GM19240 (cell line): ENCODE measurements at regions not wholly inside any gene's neighbourhood (a gene's known extent, or its start where the extent isn't known, plus 50 kb on each side); places are given as distances from the start of the nearest gene placed in this dataset.
"Not testable (repeated sequence)": the region's sequence is repeated elsewhere in the genome, so short reads cannot be mapped to it uniquely, and the experiment has no call there.

ENCODE experiments used
- DNase-seq: peaks from one replicate; pipeline ENCODE4 v3.0.0; 2011; ENCODE audit warnings: low spot score; ENCODE audit not compliant: insufficient read length

DNA sequence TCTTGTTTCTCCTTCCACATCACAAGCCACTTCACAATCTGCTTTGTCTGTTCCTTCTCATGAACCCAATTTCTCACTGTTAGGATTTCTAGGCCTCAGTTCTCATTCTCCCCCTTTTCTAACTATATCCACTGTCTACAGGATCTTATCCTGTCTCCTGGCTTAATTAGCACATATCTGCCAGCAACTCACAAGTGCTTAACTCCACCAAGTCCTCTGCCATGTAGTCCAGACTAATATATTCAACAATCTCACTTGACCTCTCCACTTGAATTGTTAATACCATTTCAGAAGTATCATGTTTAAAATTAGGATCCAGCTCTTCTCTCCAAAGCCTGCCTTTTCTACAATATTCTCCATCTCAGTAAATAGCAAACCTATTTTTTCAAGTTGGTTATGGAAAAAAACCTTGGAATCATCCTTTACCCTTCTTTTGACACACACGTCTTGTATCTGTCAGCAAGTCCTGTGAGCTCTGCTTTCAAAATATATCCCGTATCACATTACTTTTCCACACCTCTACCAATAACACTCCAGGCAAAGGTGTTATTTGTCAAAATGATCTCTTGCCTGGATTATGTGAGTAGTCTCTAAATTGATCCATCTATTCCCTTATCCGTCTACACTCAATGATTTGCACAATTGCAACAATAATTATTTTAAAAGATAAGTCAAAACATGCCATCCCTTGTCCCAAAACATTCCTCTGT, 127.2 kb upstream of the SLIT2 start:
- DNase-seq = no peak

DNA sequence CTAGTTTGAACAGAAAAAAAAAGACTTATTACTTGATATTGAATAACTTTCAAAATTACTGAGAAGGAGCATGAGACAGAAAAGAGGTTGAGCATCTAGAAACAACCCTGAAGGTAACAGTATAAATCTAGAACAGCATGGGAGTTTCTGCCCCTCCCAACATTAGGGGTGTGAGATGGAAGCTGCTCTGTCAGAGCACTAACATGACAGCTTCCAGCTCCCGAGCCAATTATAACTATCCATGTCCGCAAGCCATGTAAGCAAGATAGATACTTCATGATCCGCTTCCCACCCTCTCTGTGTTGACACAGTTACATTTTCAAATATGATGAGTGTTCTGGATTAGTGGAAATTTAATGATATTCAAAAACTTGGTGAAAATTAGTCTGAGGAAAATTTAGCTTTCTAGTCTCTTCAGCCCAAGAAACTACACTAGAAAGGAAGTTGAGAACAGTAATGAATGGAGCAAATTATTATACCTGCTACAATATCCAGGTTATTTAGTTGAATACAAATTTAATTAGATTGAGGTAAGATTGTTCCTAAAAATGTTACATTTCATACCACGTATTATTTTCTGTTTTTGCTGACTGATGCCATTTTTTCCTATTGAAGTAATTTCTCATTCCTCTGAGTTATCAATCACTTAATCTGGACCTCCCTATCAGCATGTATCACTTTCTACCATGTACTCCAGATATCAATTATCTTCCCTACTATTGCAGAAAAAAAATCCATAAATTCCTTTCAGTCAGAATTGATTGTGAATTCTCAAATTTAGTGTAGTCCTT, 129.3 kb upstream of the SLIT2 start:
- DNase-seq = no peak

DNA sequence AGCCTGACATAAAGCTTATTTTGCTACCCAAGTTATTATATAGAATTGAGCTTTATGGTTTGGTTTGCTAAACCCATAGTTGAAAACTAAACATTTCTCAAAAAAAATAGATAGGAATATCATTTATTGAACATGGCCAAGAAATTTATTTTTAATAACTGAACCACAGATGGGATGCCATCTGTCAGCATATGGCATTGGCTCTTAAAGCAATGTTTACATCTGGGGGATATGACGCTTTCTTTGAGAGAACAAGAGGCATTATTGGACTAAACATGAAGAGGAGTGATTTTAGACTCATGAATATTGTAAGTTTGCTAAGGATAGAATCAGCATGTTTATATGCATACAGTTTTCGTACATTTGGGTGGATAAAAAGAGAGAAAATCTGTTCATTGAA, 132.6 kb upstream of the SLIT2 start:
- DNase-seq = no peak

DNA sequence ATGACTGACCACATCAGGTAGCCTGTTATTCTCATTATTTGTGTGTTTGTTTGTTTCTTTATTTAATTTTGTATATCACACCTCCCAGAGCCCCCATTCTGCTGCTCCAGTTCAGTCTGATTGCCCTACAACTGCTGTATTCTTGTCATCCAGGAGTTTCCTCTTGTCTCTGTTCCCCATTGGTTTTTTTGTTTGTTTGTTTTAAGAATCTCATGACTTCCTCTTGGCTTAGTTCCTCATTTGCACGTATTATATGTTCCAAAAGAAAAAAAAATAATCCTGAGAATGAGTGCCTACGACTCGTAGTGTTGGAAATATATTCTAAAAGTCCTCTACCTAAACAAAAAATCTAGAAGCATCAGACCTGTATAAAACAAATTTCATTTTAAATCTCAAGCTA, 142.3 kb upstream of the SLIT2 start:
- DNase-seq = no peak

DNA sequence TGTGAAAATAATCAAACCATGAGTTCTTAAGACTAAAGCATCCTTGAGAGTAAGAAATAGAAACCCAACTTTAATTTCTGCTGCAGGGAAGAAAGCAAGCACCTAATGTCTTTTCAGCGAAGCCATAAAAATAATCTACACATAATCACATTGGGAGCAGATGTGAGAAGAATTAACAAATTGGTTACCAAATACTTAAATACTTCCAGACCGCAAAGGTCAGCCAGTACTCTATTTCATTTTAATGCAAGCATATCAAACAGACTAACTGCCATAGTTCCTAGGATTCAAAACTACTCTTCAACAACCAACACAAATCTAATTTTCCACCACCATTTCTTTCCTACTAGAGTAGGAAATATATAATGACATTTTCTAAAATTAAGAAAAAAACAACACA, 144.8 kb upstream of the SLIT2 start:
- DNase-seq = no peak

DNA sequence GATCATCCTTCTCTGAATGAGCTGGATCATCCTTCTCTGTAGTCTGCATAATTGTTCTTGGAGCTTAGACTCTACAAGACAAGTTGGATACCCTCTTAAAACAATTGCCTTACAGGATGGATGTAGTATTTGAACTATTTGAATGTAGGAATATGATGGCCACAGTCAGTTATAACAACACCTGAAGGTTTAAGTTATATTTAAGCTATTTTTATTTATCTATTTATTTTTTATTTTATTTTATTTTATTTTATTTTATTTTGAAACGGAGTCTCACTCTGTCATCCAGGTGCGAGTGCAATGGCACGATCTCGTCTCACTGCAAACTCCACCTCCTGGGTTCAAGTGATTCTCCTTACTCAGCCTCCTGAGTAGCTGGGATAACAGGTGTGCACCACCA, 149.9 kb upstream of the SLIT2 start:
- no peak for DNase-seq

DNA sequence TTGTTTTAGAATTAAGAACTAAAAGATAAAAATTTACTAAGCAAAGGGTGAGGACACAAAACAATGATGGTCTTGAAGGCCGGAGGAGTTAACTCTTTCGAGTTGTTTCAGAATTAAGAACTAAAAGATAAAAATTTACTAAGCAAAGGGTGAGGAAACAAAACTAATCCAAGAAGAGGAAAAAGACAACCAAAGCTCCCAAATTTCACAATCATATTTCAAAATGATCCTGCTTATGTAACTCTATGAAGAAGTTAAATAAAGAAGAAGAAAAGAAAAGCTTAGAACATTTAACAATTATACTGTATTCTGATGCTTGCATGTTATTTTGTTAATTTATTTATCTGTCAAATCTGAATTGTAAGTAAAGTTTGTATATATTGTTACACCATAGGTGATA, 154.8 kb upstream of the SLIT2 start:
- no peak for DNase-seq

DNA sequence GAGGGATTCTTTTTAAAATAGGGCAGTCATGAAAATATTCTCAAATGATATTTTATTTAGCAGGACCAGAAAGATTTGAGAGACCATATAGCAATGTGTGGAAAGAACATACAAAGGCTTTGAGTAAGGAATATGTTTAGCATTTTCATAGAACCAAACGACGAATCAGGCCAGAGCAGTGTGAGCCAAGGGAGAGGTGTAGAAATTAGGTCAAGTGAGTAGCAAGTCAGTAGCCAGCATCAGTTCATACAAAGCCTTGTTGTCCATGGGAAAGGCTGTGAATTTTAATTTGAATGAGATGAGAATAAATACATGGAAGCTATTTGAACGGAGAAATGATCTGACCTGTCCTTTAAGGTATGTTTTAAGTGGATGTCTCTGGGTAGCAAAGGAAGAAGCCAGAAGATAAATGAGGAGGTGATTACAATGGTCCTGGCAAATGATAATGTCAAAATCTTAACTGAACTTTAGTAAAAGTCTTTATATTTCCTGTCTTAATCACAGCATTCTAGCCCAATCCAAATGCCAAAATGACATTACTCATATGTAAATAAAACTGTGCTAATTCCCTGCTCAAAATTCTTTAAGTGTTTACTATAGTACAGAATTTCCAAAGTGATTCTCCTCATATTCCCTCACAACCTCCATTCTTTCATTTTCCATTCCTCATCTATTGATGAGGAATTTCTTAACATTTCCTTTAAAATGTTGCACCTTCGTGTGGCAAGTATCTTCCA, 155.7 kb upstream of the SLIT2 start:
- DNase-seq = no peak

DNA sequence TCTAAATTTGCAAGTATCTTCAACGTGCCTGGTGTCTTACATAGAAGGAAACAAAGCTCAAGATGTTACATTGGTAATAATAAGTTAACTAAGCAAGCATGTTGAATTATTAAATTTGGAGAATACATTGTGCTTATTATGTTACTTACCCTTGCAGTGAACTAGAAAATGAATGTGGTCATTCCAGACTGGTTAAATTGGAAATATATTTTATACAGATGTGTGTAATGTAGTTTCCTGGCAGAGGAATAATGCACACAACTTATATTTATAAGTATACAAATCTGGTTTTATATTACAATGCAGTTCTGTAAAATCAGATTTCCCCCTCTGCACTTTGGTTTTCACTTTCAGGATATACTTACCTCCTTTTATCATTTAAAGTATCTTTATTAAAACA, 159.9 kb upstream of the SLIT2 start:
- no peak for DNase-seq

DNA sequence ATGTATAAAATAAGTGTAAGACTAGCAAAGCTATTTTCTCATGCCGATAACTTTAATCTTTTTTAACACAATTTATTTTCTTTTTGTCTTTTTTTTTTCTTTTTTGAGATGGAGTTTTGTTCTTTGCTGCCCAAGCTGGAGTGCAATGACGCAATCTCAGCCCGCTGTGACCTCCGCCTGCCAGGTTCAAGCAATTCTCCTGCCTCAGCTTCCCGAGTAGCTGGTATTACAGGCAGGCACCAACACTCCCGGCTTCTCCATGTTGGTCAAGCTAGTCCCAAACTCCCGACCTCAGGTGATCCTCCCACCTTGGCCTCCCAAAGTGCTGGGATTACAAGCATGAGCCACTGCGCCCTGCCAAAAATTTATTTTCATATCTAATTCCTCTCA, 164.2 kb upstream of the SLIT2 start:
- DNase-seq = no peak

DNA sequence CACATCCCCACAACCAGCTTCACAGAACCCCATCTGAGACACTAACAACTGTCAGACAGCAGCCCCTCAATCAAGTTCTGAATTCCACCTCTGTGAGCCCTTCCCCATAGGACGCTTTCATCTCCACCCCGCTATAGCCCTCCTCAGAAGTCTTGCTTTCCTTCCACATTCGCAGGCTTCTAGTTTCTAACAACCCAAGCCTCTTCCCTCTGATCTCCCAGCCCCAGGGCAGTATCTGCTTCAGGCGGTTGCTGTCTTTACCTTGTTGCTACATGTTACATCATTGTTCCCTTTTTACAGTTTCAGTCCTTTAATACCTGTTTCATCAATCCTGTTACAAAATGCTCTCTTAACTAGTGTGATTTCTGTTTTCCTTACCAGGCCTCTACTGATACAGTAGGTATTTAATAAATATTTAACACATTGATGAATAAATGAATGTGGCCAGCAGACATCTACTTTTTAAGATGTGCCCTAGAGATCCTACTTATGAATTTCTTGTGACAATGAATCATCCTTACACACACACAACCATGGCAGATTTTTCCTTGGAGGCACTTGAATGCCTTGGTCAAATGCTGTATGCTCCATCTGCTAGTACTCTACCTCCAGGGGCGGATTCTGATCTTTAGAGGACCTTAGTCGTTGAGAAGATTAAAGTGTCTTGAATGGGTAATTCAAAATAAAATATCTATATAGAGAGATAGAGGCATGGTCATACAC, 164.7 kb upstream of the SLIT2 start:
- no peak for DNase-seq

DNA sequence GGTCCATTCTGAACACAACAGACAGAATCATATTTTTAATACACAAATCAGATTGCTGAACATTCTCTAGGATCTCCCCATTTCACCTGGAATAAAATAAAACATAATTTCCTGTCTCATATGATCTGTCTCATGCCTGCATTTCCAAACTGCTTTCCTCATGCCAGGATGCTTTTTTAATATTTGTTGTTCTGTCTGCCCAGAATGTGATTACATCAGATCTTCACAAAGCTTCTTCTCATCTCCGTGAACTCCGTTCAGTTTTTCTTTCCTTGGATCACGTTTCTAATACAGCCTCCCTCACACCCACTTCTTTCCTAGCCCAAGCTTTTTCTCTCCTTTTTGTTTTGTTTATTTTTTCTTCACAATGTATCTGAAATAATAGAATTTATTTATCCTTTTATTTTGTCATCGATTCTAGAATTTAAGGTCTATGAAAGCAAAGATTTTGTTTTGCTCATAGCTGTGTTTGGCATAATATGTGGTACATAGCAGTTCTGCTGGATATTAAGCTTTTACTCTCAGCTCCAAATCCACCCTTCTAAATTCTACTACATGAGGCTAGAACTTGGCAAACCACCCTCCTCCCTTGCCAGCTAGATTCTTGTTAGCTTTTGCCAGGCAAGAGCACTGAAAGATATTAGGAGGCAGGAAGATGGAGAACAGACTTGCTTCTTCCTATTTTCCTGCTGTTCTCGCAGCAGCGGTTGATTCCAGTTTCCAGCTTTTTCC, 165.5 kb upstream of the SLIT2 start:
- no peak for DNase-seq

DNA sequence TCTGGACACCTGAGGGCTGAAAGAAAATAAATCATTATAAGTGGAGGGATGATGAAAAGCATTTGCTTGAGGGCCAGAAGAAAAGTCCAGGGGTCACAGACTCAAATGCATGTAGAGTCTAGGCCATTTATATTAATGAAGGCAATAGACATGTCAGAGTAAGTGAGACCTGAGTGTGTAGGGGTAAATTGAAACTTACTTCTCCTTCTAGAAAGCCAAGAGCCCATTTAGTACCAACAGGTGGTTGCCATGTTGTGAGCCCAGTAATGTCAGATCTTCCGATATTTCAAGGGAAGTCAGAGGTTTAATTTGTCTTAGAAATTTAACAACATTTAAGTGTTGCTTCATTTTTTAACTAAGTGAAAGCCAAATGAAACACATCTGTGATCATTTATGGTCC, 166.1 kb upstream of the SLIT2 start:
- DNase-seq = no peak

DNA sequence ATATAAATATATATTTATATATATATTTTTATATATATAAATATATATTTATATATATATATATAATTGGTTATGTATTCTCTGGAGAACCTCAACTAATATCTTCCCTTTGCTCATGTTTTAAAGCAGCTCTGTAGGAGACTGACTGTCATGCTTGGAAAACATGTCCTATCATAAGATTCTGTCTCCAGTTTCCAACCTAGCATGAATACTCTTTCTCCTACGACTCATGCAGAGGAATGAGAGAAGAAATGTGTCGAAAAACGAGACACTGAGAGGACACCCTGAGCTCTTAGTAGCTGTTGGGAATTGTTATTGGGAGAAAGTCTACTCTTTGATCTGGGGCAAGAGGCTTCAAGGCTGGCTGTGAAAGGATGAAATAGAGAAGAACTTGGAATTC, 166.5 kb upstream of the SLIT2 start:
- no peak for DNase-seq

DNA sequence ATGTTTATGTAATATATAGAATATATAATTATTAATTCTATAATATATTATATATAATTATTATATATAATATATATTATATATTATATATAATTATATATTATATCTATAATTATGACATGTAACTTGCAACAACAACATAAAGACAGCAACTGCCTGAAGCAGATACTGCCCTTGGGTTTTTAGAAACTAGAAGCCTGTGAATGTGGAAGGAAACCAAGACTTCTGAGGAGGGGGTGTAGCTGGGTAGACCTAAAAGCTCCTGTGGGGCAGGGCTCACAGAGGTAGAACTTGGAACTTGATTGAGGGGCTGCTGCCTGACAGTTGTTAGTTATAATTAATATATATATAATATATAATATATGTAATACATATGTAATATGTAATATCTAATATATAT, 167.2 kb upstream of the SLIT2 start:
- no peak for DNase-seq

DNA sequence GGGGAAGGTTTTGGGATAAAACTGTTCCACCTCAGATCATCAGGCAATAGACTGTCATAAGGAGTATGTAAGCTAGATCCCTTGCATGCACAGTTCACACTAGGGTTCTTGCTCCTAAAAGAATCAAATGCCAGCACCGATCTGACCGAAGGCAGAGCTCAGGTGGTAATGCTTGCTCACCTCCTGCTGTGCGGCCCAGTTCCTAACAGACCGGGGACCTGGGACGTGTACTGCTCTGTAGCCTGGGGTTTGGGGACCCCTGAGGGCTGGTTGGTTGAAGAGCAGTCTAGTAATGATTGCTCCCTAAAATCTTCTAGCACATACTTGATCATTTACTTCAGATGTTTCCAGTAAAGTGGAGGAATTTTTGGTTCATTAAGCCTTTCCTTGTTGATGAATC, 173.1 kb upstream of the SLIT2 start:
- DNase-seq = no peak

DNA sequence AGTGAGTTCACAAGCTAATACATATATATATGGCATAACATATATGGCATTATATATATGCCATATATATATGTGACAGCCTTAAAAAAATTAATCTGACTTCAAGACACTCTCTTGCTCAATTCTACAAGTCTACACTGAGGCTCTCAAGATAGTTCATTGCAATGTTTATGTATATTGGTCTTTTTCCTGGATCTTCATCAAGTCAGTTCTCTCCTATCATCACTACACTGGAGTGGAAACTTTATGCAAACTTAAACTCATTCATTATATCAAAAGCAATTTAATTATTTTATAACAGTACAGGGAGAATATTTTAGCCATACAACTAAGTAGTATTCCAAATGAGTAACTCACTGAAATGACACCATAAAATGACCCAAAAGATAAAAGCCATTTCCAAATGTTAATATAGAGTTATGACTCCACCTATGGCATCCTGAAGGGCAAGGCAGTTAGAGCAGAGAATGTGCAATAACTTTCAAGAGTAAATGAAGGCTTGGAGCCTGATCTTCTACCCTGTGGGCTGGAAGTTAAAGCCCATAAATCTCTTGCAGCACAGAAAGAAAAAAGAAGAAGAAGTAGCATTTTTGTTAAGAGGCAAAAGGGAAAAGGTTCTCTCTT, 176.3 kb upstream of the SLIT2 start:
- DNase-seq = no peak

DNA sequence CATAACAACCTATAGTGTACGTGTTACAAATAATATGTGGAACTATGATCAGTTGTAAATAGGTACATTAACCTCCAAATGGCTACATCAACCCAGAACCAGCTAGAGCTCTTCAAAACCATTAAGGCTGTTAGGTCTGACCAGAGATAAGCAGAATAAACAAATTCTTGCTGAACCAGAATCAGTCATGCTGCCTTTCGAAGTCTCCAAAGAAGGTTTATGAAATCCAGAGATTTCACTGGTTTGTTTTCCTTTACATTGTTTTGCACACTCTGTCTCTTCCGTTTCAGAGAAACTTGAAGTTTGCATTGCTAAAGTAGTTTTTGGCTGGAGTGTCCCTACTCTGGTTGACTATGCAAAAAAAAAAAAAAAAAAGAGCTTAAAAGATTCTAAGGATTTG, 177.3 kb upstream of the SLIT2 start:
- DNase-seq = no peak

DNA sequence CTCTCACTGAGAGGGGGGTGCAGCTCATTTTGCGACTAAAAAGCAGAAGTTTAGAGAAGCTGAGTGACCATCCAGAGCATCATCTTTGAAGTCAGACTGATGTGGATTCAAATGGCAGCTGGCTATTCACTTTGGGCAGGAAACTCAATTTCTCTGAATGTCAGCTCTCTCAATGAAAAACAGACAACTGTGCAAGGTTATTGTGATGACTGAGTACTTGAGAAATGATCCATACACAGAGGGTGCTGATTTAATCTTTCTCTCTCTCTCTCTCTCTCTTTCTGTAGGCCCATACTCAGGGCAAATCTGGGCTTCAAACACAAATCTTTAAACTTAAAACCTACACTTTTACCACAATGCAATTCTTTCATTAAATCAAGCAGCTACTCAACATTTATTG, 185.8 kb upstream of the SLIT2 start:
- no peak for DNase-seq

DNA sequence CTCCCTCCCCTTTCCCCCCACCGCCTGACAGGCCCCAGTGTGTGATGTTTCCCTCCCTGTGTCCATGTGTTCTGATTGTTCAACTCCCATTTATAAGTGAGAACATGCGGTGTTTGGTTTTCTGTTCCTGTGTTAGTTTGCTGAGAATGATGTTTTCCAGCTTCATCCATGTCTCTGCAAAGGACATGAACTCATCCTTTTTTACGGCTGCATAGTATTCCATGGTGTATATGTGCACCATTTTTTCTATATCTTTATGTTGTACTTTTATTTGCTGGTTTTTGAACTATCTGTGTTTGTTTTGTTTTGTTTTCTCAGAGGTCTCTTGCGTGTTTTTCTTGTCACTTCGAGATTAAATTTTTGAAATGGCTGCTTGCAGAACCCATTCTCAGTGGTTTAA, 188.8 kb upstream of the SLIT2 start:
- DNase-seq = not testable (repeated sequence)

DNA sequence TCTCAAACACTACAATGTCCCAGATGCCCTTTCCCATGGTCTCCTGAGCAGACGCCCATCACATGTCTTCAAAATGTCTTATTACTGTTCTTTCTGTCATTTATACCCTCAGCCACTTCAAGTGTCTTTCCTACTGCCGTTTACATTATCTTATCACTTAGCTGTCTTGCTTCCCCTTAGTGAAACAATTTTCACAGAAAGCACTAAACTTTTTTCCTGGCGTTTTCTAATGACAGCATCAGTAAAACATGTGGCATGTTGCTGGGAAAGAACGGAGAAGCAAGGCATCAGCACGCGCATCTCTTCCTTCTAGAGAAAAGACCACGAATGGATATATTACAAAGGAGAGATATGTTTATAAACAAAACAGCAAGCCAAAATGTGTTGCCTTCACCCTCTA, 189.7 kb upstream of the SLIT2 start:
- DNase-seq = no peak
